ENCODE measurements at regions not wholly inside any gene's neighbourhood (a gene's known extent, or its start where the extent isn't known, plus 50 kb on each side); places are given as distances from the start of the nearest gene placed in this dataset.

DNA sequence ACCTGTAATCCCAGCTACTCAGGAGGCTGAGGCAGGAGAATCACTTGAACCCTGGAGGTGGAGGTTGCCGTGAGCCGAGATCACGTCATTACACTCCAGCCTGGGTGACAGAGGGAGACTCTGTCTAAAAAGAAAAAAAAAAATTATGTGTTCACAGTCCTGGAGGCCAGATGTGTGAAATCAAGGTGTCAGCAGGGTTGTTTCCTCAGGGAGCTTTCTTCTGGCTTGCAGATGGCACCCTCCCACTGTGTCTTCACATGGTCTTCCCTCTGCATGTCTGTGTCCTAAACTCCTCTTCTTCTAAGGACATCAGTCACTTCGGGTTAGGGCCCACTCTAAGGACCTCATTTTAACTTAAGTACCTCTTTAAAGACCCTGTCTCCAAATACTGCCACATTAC is 56.1 kb upstream of the UBE2E1 start:
- H3K27me3 ChIP-seq = no peaks in the 10 kb centered on the region
- H3K27ac ChIP-seq = no peak overlapping the region
- H3K36me3 ChIP-seq = no peaks in the 10 kb centered on the region
- no peak overlapping the region for H3K4me3 ChIP-seq
- TF ChIP-seq POLR2AphosphoS5 (IDR thresholded peaks at IDR 0.05) (no peak), CTCF (IDR thresholded peaks at IDR 0.05) (no peak), POLR2A (IDR thresholded peaks at IDR 0.05) (no peak)
- no peaks in the 10 kb centered on the region for H3K9me3 ChIP-seq
- intact Hi-C loops (cut with DNase I; ENCODE audit: low total_unique reads) = no loop called here
- H3K4me1 ChIP-seq = no peaks in the 10 kb centered on the region
- DNase-seq (ENCODE audit: low spot score in 2 of 2) = no peak

DNA sequence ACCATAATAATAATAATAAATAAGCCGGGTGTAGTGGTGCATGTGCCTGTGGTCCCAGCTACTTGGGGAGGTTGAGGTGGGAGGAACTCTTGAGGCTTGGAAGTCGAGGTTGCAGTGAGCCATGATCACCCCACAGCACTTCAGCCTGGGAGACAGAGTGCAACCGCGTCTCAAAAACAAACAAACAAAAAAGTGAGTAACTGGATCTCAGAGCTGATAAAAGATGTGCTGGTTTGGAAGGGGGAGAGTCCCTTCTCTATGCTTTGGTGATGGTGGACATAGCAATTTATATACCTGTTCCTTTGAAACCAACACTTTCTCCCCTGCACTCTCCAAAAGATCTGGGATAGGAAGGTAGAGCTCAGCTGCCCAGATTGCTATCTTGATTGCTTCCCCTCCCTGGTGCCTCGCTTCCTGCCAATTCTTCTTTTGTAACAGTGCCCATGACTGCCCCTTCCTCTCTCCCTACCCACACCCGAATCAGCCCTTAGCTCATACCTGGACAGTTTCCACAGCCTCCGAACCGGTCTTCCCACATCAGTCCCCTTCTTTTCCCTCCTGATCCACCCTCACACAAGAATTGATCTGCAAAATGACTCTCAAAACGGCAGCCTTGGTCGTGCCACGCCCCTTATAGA is 55.1 kb upstream of the UBE2E1 start:
- H3K36me3 ChIP-seq = no peaks in the 10 kb centered on the region
- TF ChIP-seq CTCF (IDR thresholded peaks at IDR 0.05) (no peak), POLR2A (IDR thresholded peaks at IDR 0.05) (no peak), POLR2AphosphoS5 (IDR thresholded peaks at IDR 0.05) (no peak)
- intact Hi-C loops (cut with DNase I; ENCODE audit: low total_unique reads) = no loop called here

GRCh38 chr3:23751212-23751723 is 54.5 kb upstream of the UBE2E1 start:
- no peak for TF ChIP-seq POLR2A (IDR thresholded peaks at IDR 0.05)
- TF ChIP-seq CTCF (IDR thresholded peaks at IDR 0.05) = no peak
- TF ChIP-seq POLR2AphosphoS5 (IDR thresholded peaks at IDR 0.05) = no peak
- Histone ChIP-seq H3K27ac (no peak overlapping the region), H3K4me3 (no peak overlapping the region), H3K36me3 (no peaks in the 10 kb centered on the region), H3K4me1 (no peaks in the 10 kb centered on the region), H3K27me3 (no peaks in the 10 kb centered on the region), H3K9me3 (no peaks in the 10 kb centered on the region)
- intact Hi-C loops (cut with DNase I; ENCODE audit: low total_unique reads) = no loop called here
- DNase-seq (ENCODE audit: low spot score in 2 of 2) = no peak

More for the DNA sequence above, 55.1 kb upstream of the UBE2E1 start:
- Histone ChIP-seq H3K4me1 (no peaks in the 10 kb centered on the region), H3K9me3 (no peaks in the 10 kb centered on the region), H3K27me3 (no peaks in the 10 kb centered on the region), H3K4me3 (no peak overlapping the region), H3K27ac (no peak overlapping the region)
- DNase-seq (ENCODE audit: low spot score in 2 of 2) = no peak

DNA sequence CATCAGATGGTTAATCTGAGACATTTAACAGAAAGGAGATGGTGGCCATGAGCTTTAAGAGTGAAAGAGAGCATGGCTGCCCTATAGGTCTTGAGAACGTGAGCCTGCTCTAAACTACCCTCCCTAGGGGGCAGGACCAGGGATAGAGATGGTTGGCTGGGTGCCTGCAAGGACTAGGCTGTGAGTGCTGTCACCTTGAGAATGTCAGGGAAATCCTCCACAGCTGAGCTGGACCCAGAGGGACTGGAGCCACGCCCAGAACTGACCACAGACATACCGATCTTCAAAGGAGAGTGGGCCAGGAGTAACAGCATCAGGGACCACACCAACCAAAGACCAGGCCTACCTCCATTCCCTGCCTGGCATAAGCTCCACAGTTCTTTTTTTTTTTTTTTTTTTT is 53.6 kb upstream of the UBE2E1 start:
- Histone ChIP-seq H3K4me1 (no peaks in the 10 kb centered on the region), H3K9me3 (no peaks in the 10 kb centered on the region), H3K27ac (no peak overlapping the region), H3K36me3 (no peaks in the 10 kb centered on the region), H3K27me3 (no peaks in the 10 kb centered on the region), H3K4me3 (no peak overlapping the region)
- TF ChIP-seq POLR2AphosphoS5 (IDR thresholded peaks at IDR 0.05) = no peak
- no peak for TF ChIP-seq CTCF (IDR thresholded peaks at IDR 0.05)
- TF ChIP-seq POLR2A (IDR thresholded peaks at IDR 0.05) = no peak
- no peak for DNase-seq (ENCODE audit: low spot score in 2 of 2)
- intact Hi-C loops (cut with DNase I; ENCODE audit: low total_unique reads) = no loop called here

GRCh38 chr3:23754215-23754614 is 51.5 kb upstream of the UBE2E1 start:
- intact Hi-C loops (cut with DNase I; ENCODE audit: low total_unique reads) = no loop called here
- Histone ChIP-seq H3K36me3 (no peaks in the 10 kb centered on the region), H3K4me3 (no peak overlapping the region), H3K9me3 (no peaks in the 10 kb centered on the region), H3K27ac (no peak overlapping the region), H3K27me3 (no peaks in the 10 kb centered on the region), H3K4me1 (no peaks in the 10 kb centered on the region)
- no peak for DNase-seq (ENCODE audit: low spot score in 2 of 2)
- no peak for TF ChIP-seq POLR2AphosphoS5 (IDR thresholded peaks at IDR 0.05)
- TF ChIP-seq CTCF (IDR thresholded peaks at IDR 0.05) = no peak
- TF ChIP-seq POLR2A (IDR thresholded peaks at IDR 0.05) = no peak

Data from breast epithelium (tissue), 4 donors.